ENCODE measurements at regions not wholly inside any gene's neighbourhood (a gene's known extent, or its start where the extent isn't known, plus 50 kb on each side); places are given as distances from the start of the nearest gene placed in this dataset.

DNA sequence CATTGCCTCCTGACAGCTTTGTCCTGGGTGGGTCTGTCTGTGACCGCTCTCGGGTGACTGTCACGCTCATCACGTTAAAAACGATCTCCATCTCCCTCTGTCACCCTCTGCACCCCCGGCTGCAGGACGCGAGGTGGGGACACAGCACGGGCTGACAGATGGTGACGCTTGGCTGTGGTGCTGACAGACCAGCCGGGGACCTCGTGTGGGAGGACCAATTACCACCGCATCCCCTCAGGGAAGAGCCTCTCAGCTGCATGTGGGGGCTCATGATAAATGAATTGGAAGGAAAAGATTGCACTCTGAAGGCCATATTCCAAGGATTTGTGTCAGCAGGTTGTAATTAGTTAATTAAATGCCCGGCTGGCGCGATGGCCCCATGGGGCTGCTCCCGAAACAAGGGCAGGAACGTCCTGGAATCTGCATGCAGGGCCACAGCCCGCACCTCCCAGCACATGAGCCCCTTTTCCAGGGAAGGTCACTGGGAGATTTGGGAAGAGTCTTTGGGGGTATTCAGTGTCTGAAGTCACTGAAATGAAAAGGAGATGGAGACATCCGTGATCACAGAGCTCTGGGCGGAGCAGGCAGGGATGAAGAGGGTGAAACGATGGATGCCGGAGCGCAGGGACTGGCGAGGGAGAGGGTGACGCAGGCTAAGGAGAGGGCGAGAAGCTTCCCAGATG lies 87.1 kb downstream of the ERMARD start:
- TF ChIP-seq, protein P1, sequence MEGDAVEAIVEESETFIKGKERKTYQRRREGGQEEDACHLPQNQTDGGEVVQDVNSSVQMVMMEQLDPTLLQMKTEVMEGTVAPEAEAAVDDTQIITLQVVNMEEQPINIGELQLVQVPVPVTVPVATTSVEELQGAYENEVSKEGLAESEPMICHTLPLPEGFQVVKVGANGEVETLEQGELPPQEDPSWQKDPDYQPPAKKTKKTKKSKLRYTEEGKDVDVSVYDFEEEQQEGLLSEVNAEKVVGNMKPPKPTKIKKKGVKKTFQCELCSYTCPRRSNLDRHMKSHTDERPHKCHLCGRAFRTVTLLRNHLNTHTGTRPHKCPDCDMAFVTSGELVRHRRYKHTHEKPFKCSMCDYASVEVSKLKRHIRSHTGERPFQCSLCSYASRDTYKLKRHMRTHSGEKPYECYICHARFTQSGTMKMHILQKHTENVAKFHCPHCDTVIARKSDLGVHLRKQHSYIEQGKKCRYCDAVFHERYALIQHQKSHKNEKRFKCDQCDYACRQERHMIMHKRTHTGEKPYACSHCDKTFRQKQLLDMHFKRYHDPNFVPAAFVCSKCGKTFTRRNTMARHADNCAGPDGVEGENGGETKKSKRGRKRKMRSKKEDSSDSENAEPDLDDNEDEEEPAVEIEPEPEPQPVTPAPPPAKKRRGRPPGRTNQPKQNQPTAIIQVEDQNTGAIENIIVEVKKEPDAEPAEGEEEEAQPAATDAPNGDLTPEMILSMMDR (IDR thresholded peaks at IDR 0.05; ENCODE audit: insufficient read depth, low read length, severe bottlenecking) = no peak
- H3K27me3 ChIP-seq (ENCODE audit: control insufficient read depth, insufficient read depth, low read length) = peaks cover 3% of the 10 kb centered on the region
- DNase-seq (ENCODE audit: low read depth) = no peak
- H3K36me3 ChIP-seq (ENCODE audit: control insufficient read depth, insufficient read depth, low read length) = no peaks in the 10 kb centered on the region
- no peak for FAIRE-seq
- no peak overlapping the region for H3K4me3 ChIP-seq (ENCODE audit: low read depth, low read length)

DNA sequence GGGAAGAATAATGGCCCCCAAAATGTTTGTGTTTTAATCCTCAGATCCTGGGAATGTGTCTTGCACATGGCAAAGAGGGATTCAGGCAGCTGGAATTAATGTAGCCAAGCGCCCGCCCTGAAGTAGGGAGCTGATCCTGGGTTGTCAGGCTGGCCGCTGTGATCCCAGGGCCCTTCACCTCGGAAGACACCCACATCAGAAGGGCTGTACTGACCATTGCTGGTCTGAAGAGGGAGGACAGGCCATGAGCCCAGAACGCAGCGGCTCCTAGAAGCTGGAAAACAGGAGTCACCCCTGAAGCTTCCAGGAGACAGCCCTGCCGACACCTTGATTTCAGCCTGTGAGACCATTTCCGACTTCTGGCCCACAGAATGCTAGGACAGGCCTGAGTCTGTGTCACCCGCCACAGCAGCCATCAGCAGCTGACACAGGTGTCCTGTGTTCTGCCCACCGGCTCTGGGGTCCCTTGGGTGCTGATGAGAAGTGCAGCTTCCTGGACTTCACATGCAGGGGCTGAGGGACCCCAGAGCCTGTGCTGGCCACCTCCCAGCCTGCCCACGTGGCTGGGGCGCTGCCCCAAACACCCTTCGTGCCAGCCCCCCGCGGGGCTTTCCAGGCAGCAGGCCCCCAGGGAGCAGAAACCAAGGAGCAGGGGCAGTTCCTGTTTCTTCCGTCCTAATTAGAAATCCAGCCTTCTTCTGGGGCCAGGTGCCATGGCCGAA lies 86.3 kb downstream of the ERMARD start:
- DNase-seq (ENCODE audit: low read depth) (no peak), FAIRE-seq (no peak)
- TF ChIP-seq, protein P1 (IDR thresholded peaks at IDR 0.05; ENCODE audit: insufficient read depth, low read length, severe bottlenecking) = no peak
- no peak overlapping the region for H3K4me3 ChIP-seq (ENCODE audit: low read depth, low read length)
- H3K36me3 ChIP-seq (ENCODE audit: control insufficient read depth, insufficient read depth, low read length) = no peaks in the 10 kb centered on the region
- H3K27me3 ChIP-seq (ENCODE audit: control insufficient read depth, insufficient read depth, low read length) = no peaks in the 10 kb centered on the region

DNA sequence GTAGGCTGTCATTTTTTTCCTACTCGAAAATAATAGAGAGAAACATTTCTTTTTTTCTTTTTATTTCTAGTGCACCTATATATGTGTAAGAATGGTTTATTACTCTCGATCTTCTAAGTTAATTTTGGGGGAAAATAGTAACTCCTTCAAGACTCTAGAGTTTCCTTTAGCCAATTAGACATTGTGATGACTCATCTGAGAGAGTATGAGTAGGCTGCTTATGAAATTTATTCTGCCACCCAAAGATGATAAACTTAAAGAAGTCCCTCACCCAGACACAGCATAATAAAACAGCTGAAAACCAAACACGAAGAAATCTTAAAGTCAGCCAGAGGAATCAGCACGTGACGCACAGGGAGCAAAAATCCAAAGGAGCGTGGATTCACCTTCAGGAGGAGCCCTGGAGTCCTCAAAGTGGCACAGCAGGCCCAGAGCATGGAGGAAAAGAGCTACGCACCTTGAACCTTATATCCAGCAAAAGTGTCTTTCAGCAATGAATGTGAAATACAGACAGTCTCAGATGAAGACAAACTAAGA lies 81.9 kb downstream of the ERMARD start:
- TF ChIP-seq, protein P1 (IDR thresholded peaks at IDR 0.05; ENCODE audit: insufficient read depth, low read length, severe bottlenecking) = no peak
- FAIRE-seq (no peak), DNase-seq (ENCODE audit: low read depth) (peak; percentile 64)
- H3K4me3 ChIP-seq (ENCODE audit: low read depth, low read length) = no peak overlapping the region
- no peaks in the 10 kb centered on the region for H3K36me3 ChIP-seq (ENCODE audit: control insufficient read depth, insufficient read depth, low read length)
- no peaks in the 10 kb centered on the region for H3K27me3 ChIP-seq (ENCODE audit: control insufficient read depth, insufficient read depth, low read length)

DNA sequence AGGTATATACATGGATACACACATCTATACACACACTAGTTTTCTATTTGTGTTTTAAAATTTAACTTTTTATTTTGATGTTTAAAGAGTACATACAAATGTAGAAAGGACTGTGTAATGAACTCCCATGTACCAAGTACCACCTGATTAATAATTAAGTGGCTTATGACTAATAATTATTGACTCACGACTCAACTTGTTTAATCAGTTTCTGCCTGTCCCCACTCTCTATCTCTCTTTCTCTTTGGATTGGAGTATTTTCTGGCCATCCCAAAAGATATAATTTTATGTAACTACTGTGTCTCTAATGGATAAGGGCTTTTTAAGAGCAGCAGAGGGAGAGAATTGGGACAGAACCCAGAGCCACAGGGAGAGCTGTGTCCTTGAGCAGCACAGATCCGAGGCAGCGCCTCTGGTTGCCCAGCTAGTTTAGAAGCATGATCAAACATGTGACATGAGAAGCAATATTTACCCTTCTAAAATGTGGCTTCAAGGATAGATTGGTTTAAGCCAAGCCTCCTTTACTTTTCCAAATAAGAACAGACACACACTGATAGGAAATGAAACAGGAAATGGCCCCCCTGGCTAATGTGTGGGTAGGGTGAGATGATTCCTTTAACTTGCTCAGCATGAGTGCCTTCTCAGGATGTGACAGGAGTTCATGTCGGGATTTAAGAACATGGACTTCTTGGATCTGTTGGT lies 81.0 kb downstream of the ERMARD start:
- H3K27me3 ChIP-seq (ENCODE audit: control insufficient read depth, insufficient read depth, low read length) = no peaks in the 10 kb centered on the region
- FAIRE-seq = no peak

DNA sequence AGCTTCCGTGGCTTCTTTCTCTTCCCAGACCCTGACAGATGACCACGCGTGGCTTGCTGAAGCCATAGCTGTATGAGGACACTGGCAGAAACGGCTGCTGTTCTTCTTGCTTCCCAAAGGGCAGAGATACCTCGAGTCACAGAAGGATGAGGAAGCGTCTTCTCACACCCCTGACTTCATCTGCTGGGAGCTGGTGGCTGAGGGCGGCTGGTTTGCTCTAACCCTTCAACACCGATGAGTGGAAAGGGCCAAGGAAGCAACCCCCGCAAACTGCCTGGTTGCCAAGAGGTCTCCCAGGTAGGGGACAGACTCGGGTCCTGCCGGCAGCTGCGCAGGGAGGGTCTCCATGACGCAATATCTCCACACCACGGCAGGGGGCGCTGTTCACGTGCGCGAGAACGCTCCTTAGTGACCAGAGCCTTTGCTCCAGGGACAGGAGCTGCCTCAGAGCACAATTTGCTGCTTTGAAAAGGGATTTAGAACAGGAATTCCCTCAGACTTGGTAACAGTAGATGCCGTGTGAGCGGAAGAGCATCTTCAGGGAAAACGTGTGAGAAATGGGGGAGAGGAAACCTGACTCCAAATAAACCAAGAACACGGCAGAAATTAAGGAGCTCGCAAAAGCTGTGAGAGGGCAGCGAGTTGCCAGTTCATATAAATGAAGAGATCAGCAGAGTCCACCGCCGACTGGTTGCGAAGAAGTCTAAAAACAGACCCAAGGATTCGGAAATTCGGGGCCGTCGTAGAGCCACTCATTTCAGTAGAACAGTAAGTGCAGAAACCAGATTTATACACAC lies 80.2 kb downstream of the ERMARD start:
- Histone ChIP-seq H3K36me3 (ENCODE audit: control insufficient read depth, insufficient read depth, low read length) (no peaks in the 10 kb centered on the region), H3K27me3 (ENCODE audit: control insufficient read depth, insufficient read depth, low read length) (no peaks in the 10 kb centered on the region), H3K4me3 (ENCODE audit: low read depth, low read length) (no peak overlapping the region)
- FAIRE-seq (no peak), DNase-seq (ENCODE audit: low read depth) (peak; percentile 57)
- TF ChIP-seq, protein P1 (IDR thresholded peaks at IDR 0.05; ENCODE audit: insufficient read depth, low read length, severe bottlenecking) = peak; percentile 92

More for the DNA sequence above, 81.0 kb downstream of the ERMARD start:
- Histone ChIP-seq H3K4me3 (ENCODE audit: low read depth, low read length) (no peak overlapping the region), H3K36me3 (ENCODE audit: control insufficient read depth, insufficient read depth, low read length) (no peaks in the 10 kb centered on the region)
- TF ChIP-seq, protein P1 (IDR thresholded peaks at IDR 0.05; ENCODE audit: insufficient read depth, low read length, severe bottlenecking) = no peak
- DNase-seq (ENCODE audit: low read depth) = peak; percentile 77
